Endometrium (tissue), 2 donors: ENCODE measurements at regions not wholly inside any gene's neighbourhood (a gene's known extent, or its start where the extent isn't known, plus 50 kb on each side); places are given as distances from the start of the nearest gene placed in this dataset.

ENCODE experiments used
- FAIRE-seq: peaks from 2 replicates; lab custom pipeline; 2012; peaks lifted over from hg19 to GRCh38; lab: Jason Lieb, UNC
- donor health status: control.
- donor health status: control.

- FAIRE-seq, result no peak
Measured at GRCh38 chr6:19268117-19268516, 569.1 kb upstream of the ID4 start.

- FAIRE-seq, result no peak
Measured at GRCh38 chr6:19268718-19269117, 568.5 kb upstream of the ID4 start.

DNA sequence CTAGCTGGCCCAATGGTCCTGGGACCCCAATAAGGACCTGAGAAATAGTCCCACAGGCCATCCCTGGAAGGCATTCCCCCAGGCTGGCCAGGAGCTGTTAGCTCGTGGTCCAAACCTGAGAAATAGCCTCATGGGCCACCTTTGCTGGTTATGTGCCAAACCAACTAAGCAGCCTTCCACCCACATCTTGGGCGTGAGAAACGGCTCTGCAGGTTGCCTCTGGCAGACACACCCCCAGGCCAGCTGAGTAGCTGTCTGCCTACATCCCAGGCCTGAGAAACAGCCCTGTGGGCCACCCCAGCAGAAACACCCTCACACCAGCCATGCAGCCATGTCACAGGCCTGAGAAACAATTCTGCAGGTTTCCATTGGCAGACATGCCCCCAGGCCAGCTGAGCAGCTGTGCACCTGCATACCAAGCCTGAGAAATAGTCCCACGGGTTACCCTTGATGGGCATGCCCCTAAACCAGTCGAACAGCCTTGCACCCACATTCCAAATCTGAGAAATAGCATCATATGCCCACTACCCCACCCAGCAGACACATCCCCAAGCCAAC is 567.8 kb upstream of the ID4 start:
- FAIRE-seq, result no peak

GRCh38 chr6:19270616-19271015 is 566.6 kb upstream of the ID4 start:
- FAIRE-seq, result no peak

DNA sequence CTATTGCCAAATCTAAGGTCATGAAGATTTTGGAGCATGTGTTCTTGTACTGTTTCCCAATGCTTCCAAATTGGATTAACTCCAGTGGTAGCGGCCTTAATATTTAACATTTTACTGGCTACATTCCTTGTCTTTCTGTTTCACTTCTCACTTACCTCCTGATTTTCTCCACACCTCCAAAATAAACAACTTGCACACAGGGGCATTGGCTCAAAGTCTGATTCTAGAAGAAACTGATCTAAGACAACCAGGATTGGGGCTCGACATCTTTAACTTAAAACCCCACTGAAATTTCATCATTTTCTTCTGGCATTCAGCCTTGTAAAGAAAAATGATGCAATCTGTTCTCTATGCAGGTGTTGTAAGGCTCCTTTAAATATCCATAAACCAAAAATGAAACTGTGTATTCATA is 557.9 kb upstream of the ID4 start:
- no peak for FAIRE-seq

DNA sequence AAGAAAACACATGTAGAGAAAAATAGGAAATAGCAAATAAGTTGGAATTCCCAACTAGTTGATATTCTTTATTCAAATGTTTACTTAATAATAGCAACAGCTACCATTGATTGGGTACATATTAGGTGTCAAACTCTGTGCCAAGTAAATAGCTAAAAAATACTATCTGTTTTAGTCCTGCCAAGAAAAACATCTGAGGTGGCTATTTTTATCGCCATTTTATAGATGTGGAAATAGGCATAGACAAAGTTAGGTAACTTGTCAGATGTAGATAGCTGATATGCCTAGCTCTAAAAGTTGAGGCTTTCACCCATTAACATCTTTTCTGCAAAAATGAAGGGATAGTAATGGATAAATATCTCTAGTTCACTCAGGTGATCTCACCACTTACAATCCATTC is 549.2 kb upstream of the ID4 start:
- FAIRE-seq, result no peak

DNA sequence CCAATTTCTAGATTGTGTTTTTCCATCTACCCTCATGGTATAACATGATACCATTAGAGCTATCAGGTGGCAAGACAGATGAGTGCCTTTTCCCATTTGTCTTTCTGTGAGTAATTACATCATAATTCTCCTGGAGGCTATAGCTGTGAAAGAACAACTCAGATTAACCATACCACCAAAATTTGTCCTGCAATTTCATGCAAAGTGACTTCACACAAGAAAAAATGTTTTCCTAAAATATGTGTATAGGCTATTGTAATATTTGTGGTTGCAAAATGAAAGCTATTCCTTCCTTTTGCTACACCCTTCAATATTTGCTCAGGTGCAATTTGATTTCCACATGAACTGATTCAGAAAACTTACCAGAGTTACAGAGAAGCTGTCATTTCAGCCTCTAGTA is 547.7 kb upstream of the ID4 start:
- no peak for FAIRE-seq

DNA sequence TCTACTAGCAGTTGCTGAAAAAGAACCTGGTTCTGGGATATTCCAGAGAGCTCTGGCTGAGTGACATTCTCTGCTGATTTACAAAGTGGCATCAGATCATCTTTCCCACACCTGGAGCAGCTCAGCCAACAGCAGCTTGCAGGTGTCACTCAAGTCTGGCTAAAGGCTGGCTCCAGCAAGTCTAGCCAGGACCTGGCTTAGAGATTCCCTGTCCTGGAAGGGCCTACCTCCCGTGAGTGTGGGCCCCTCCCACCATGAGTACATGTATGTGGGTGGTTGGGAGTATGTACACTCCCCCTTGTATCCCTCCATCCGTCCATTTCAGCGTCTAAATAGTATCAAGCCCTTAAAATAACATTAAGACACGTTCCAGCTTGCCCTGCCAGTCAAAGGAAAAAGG is 539.3 kb upstream of the ID4 start:
- FAIRE-seq, result no peak

GRCh38 chr6:19298421-19298820 is 538.7 kb upstream of the ID4 start:
- FAIRE-seq, result no peak

GRCh38 chr6:19299129-19299528 is 538.0 kb upstream of the ID4 start:
- no peak for FAIRE-seq

- FAIRE-seq, result no peak
Measured at GRCh38 chr6:19301980-19302379, 535.2 kb upstream of the ID4 start.

GRCh38 chr6:19303383-19303782 is 533.8 kb upstream of the ID4 start:
- no peak for FAIRE-seq

DNA sequence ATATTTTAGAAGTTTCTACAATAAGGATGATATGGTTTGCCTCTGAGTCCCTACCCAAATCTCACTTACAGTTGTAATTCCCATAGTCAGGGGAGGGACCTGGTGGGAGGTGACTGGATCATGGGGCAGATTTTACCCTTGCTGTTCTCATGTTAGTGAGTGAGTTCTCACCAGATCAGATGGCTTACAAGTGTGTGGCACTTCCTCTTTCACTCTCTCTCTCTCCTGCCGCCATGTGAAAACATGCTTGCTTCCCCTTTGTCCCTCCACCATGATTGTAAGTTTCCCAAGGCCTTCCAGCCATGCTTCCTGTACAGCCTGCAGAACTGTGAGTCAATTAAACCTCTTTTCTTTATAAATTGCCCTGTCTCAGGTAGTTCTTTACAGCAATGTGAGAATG is 527.5 kb upstream of the ID4 start:
- FAIRE-seq, result no peak

DNA sequence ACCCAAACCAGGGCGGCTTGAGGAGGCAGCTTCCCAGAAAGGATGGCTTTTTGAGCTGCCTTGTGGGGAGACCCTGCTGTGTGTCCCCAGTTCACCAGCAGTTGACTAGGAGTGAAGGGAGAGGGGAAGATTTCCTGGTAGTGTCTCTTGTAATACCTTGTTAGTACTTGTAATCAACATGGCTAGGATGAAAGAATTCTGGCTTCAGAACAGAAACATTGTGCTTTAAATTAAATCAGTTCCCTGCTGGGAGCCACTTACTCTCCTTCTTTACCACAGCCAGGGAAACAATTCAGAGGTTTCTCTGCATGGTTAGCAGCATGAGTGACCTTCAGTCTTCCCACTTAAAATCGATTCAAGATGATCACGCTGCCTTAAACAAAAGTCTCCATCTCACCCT is 525.4 kb upstream of the ID4 start:
- no peak for FAIRE-seq

DNA sequence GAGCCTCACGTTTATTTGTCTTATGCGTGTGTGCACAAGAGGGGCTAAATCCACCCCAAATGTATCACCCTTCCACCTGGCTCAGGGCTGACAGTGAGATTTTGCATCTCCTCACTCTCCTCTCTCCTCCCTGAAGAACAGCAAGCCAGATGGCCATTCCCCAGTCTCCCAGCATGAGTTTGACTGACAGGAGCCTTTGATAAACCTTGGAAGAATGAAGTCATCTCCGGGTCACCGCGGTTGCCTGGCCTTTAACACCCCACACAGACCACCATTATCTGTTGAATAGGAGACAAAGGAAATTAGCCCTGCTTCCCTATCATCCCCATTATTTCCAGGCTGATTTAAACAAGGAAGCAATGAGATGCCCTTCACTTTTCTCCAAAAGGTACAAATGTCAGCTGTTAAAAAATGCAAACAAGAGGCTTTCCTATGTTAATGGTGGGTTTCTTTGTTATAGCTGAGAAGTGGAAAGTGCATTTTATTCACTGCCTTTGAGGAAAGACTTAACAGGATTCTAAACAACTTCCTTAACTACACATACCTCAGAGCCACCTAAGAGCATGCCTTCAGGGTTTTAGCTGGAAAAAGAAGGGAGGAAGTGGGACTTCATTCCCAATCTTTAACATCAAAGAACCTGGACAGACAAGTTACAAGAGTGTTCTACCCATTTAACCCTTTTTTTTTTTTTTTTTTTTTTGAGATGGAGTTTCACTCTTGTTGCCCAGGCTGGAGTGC is 524.8 kb upstream of the ID4 start:
- no peak for FAIRE-seq

GRCh38 chr6:19317431-19317986 is 519.7 kb upstream of the ID4 start:
- no peak for FAIRE-seq

DNA sequence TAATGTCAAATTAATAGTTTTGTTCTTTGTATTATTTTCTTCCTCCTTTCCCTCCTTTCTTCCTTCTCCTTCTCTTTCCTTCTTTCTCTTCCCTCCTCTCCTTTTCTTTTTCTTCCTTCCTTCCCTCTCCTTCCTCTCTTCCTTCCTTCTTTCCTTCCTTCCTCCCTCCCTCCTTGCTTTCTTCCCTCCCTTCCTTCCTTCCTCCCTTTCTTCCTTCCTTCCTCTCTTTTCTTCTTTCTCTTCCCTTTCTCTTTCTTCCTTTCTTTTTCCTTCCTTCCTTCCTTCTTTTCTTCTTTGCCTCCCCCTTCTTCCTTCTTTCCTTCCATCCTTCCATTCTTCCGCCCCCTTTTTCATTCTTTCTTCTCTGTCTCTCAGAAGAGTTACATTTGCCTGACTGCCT is 518.2 kb upstream of the ID4 start:
- FAIRE-seq, result no peak

DNA sequence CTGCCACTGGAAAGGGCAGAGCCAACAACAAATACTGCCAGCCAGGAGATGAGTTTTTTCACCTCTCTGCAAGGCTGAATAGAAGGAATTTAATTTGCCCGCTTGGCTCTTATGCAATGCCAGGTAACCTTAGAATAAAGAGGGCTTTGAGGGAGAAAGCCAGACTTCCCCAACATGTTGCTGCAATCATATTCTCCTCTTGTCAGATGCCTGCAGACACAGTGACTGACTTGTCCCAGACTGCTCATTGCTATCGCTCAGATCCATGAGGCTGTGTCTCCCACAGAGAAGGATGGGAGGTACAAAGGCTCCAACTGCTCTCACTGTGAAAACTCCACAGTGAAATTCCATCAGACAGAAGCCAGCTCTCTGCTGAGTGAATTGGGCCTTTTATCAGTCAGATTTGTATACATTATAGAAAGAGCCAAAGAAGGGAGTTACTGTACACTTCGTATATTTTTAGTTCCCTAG is 517.0 kb upstream of the ID4 start:
- FAIRE-seq, result no peak

GRCh38 chr6:19322691-19323485 is 514.3 kb upstream of the ID4 start:
- FAIRE-seq, result no peak

- FAIRE-seq, result no peak
Measured at GRCh38 chr6:19324376-19324775, 512.8 kb upstream of the ID4 start.

- FAIRE-seq, result peak; percentile 81
Measured at GRCh38 chr6:19325335-19325789, 511.8 kb upstream of the ID4 start.

DNA sequence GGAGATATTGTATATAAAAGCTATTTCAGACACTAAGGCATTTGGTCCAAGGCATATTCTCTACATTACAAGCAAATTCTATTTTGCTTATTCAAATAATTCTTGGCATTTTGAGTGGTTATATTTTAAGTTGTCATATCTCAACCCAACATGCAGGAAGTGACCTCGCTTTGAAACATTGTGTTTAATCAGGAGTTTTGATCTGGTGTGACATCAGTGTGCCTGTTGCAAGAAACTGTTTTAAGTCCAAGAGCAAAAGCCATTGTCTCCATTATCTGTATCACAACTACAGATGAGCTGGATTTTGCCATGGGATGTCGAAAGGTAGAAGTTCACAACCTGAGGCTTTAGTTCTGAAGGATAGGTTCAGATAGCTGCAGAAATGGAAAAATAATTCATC is 509.9 kb upstream of the ID4 start:
- no peak for FAIRE-seq

DNA sequence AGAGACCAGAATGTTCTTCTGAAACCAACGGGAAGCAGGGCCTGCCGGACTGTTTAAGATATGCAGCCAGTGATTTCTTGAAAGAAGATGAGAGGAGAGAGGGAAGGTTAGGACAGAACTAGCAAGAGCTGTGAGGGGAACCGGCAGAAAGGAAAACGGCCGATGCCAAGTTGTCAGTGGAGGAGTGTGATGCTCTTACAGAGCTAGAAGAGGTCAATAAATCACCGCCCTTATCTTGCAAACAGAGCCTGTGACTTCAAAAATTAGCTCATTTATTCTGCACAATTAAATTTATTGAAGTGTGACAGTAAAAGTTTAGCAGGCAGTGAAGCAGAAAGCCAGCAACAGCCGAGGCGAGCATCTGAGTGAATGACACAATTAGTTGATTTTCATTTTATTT is 509.5 kb upstream of the ID4 start:
- FAIRE-seq, result no peak
